Activated T-helper 1 cell treated with anti-CD3 and anti-CD28 coated beads, Interleukin-12 subunit alpha, Interleukin-12 subunit beta, Interleukin-2, Interleukin-4 antibody, amounts not matched to agents 30 ng/mL and 10 ng/mL and 1 ng/mL, durations not matched to agents 14 hours and 24 hours and 36 hours (primary cell): ENCODE measurements at regions not wholly inside any gene's neighbourhood (a gene's known extent, or its start where the extent isn't known, plus 50 kb on each side); places are given as distances from the start of the nearest gene placed in this dataset.

Experiments used
- DNase-seq: peaks from one replicate; pipeline ENCODE4 v3.0.0; 2021; ENCODE audit warnings: low spot score
- H3K27ac Mint-ChIP-seq: one replicate; pipeline ENCODE4 v1.8.0; 2021; ENCODE audit warnings: mild to moderate bottlenecking, mixed read lengths
- H3K27me3 Mint-ChIP-seq: one replicate; pipeline ENCODE4 v1.8.0; 2022; ENCODE audit warnings: mild to moderate bottlenecking, moderate library complexity, mixed read lengths; ENCODE audit not compliant: insufficient read depth
- H3K36me3 Mint-ChIP-seq: one replicate; pipeline ENCODE4 v1.8.0; 2021; ENCODE audit warnings: low read depth, mixed read lengths
- H3K4me1 Mint-ChIP-seq: one replicate; pipeline ENCODE4 v1.8.0; 2021; ENCODE audit warnings: low read depth, mixed read lengths
- H3K4me3 Mint-ChIP-seq: one replicate; pipeline ENCODE4 v1.8.0; 2021; ENCODE audit warnings: mild to moderate bottlenecking, moderate library complexity, mixed read lengths
- H3K9me3 Mint-ChIP-seq: one replicate; pipeline ENCODE4 v1.8.0; 2021; ENCODE audit warnings: mixed read lengths
- intact Hi-C: fragments of 100-400 bp; cut with micrococcal nuclease; formaldehyde crosslinking; loops from one replicate; pipeline ENCODE4 v1.15.1; 2024

- H3K9me3 Mint-ChIP-seq: no peaks in the 10 kb centered on the region
- no peaks in the 10 kb centered on the region for H3K27me3 Mint-ChIP-seq
- H3K36me3 Mint-ChIP-seq: no peaks in the 10 kb centered on the region
- no peak overlapping the region for H3K27ac Mint-ChIP-seq
- no peak for DNase-seq
- H3K4me1 Mint-ChIP-seq: peaks cover 3% of the 10 kb centered on the region
- intact Hi-C loops: no loop called here
- no peak overlapping the region for H3K4me3 Mint-ChIP-seq
Measured at GRCh38 chr10:124294811-124295770, 123.6 kb downstream of the OAT start.

DNA sequence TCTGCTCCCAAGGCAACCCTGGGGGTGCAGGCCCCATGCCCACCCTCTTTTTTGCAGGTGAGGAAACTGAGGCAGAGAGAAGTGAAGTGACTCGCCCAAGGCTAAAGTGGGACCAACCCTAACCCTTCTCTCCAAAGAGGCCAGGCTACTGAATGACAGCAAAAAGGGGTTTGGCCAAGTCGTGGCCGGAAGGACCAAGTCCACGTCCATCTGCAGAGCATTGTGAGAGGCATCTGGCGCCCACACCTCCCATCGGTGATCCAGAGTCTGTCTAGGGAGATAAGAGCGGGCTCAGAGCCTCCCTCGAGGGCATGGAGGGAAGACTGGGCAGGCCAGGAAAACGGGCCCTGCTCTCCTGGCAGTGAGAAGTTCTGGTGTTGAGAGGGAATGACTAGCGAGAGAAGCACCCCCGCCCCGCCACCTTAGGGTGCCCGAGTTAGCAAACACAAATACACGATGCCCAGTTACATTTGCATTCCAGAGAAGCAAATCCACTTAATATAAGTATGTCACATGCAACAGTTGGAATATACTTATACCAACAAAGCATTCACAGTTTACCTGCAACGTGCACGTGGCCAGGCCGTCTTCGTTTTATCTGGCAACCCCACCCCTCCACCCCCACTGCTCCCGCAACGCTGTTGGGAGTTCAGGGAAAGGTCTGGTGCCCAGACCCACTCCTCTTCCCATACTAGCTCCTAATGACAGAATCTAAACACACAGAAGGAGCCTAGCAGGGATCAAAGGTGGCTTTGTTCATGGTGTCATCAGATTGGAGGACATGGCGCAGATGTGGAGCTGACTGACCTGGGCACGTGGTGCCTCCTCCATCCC is 124.9 kb downstream of the OAT start:
- H3K27me3 Mint-ChIP-seq: no peaks in the 10 kb centered on the region
- intact Hi-C loops: no loop called here
- peaks cover 8% of the 10 kb centered on the region for H3K4me1 Mint-ChIP-seq
- no peak overlapping the region for H3K4me3 Mint-ChIP-seq
- H3K36me3 Mint-ChIP-seq: no peaks in the 10 kb centered on the region
- no peak for DNase-seq
- no peaks in the 10 kb centered on the region for H3K9me3 Mint-ChIP-seq
- H3K27ac Mint-ChIP-seq: no peak overlapping the region

DNA sequence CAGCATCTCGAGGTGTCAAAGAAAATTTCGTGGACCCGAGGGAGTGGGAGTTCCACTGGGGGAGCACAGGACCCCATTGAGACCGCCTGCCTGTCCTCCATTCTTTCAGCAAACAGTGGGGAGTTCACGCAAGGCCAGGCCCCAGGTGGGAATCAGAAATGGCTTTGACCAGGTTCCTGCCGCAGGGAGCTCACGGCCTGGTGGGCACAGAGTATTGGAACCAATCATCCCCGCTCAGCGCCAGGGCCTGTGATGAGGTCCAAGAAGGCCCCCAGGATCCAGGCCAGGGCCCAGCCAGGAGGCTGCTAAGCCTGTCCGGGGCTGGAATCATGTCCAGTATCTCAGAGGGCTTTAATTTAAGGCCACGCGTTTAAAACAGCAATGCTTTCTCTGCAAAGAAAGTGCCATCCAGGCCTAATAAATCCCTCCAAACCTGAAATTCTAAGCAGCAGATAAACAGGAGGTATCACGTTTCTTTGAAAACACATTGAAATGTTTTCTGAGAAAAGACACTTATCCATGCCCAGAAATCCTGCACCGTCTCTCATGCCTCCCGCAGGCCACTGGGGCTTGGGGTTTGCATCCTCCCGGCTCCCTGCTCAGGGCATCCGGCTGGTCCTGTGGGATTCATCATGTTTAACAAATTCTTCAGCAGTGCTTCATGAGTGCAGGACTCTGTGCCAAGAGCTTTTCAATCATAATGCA is 125.7 kb downstream of the OAT start:
- H3K36me3 Mint-ChIP-seq: no peaks in the 10 kb centered on the region
- intact Hi-C loops: no loop called here
- H3K4me1 Mint-ChIP-seq: peaks cover 8% of the 10 kb centered on the region
- DNase-seq: no peak
- H3K9me3 Mint-ChIP-seq: no peaks in the 10 kb centered on the region
- H3K27me3 Mint-ChIP-seq: no peaks in the 10 kb centered on the region
- no peak overlapping the region for H3K4me3 Mint-ChIP-seq
- H3K27ac Mint-ChIP-seq: no peak overlapping the region

DNA sequence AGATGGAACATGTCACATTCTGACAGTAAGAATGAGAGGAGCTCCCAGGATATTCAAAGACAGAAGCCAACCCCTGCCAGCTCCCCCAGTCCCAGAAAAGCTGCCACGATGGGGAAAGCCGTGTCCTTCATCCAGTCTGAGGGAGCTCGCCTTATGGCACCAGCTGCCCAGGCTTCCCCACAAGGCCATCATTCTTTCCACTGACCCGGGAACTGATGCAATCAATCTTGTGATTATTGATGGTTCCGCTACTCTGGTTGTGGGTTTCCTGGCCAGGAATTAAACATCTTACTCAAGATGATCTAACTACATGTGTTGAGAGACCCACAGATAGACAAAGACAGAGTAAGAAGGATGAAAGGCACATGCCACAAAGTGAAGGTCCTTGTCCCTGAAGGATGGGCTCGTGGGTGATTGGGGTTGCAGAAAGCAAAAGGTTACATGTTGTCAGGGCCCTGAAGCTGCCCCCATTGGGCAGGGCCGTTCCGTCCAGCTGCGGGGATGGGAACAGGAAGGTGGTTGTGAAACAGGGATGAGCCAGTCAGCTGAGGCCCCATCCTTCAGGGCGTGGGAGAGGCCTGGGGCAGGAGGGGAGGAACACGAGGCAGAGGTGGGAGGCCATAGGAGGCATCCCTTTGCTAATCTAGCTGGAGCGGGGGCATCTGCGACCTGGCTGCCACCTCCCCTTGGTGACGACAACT is 127.6 kb downstream of the OAT start:
- intact Hi-C loops: no loop called here
- no peak overlapping the region for H3K4me3 Mint-ChIP-seq
- DNase-seq: no peak

DNA sequence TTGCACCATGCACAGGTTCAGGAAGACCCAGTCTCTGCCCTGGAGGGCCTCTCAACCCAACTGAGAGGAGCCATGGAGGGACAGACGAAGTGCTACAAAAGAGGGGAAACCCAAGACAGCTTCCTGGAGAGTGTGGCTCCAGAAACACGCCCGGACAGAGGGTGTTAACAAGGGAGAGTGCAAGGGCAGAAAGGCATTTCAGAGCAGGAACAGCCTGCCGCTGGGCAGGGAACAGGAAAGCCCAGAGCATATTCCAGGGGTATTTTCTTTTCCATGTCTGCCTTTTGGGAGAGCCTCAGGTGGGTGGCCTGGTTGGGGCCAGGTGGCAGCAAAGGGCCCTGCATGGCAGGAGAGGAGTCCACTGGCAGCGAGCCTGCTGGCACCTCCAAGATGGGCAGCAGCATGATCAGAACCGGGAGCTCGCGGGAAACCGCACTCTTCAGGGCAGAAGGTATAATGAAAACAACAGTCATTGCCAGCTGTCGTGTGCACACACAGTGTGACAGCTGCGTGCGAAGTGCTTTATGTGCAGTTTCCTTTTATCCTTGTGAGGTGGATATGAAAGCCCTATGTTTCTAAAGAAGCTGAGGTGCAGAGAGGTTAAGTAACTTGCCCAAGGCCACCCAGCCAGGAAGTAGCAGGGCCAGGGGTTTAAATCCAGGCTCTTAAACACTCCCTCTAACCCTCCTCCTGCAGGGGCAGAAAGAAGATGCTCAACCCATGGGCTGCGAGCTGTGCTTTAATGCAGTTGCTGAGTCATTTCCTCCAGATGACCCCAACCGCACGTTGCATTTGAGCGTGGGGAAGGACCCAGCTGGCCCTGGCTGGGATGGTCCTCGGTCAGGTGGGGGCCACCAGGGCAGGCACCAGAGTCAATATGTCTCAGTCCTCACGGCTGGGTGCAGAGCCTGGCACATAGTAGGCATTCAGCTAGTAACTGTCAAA is 128.6 kb downstream of the OAT start:
- Mint-ChIP-seq H3K27ac (no peak overlapping the region), H3K27me3 (no peaks in the 10 kb centered on the region), H3K36me3 (no peaks in the 10 kb centered on the region), H3K4me1 (peaks cover 8% of the 10 kb centered on the region), H3K9me3 (no peaks in the 10 kb centered on the region), H3K4me3 (no peak overlapping the region)
- no peak for DNase-seq
- intact Hi-C loops: no loop called here

More for the DNA sequence above, 127.6 kb downstream of the OAT start:
- Mint-ChIP-seq H3K36me3 (no peaks in the 10 kb centered on the region), H3K27me3 (no peaks in the 10 kb centered on the region), H3K9me3 (no peaks in the 10 kb centered on the region), H3K4me1 (peaks cover 8% of the 10 kb centered on the region), H3K27ac (no peak overlapping the region)

DNA sequence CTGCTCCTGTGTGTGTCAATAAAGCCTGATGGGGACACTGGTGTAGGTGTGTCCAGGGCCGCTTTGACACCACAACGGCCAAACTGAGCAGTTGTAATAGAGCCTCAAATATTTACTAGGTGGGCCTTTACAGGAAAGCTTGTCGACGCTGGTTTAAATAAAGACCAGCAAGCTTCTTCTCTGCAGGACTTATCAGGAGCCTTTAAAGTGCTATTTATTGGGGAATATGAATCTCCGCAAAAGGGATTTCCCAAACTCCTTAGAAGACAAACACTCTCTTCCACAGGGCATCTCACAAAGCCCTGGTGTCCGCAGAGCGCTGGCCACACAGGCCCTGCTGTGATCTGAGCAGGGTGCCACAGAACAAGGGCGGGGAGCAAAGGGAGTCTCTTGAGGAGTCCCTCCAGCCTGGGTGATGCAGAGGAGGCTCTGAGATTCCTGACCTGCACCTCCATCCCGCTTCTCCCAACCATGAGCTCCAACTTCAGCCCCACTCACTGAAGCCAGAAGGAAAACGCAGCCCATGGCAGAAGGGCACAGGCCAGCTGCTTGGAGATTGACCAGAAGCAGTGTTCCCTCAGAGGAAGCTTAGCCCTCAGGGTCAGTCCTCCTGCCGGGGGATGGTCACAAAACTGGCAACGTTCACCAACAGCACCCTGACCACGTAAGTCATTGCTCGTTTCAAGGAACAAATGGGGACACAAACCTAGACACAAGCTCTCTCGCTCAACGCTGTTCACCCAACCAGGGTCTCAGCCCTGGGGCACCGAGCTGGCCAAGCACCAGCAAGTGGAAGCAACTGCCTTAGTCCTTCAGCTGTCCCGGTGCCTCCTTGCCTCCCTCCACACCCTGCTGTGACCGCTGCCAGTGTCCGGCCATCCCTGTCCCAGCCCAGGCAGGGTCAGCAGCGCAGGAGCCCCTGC is 129.5 kb downstream of the OAT start:
- no peaks in the 10 kb centered on the region for H3K36me3 Mint-ChIP-seq
- H3K4me3 Mint-ChIP-seq: no peak overlapping the region
- H3K9me3 Mint-ChIP-seq: no peaks in the 10 kb centered on the region
- intact Hi-C loops: no loop called here
- no peak for DNase-seq
- peaks cover 2% of the 10 kb centered on the region for H3K27me3 Mint-ChIP-seq
- peaks cover 8% of the 10 kb centered on the region for H3K4me1 Mint-ChIP-seq
- no peak overlapping the region for H3K27ac Mint-ChIP-seq

- no peak overlapping the region for H3K27ac Mint-ChIP-seq
- H3K27me3 Mint-ChIP-seq: peaks cover 3% of the 10 kb centered on the region
- intact Hi-C loops: no loop called here
- H3K36me3 Mint-ChIP-seq: no peaks in the 10 kb centered on the region
- no peaks in the 10 kb centered on the region for H3K9me3 Mint-ChIP-seq
- no peak for DNase-seq
- H3K4me1 Mint-ChIP-seq: peaks cover 8% of the 10 kb centered on the region
- no peak overlapping the region for H3K4me3 Mint-ChIP-seq
Measured at GRCh38 chr10:124288486-124288885, 130.2 kb downstream of the OAT start.

- H3K36me3 Mint-ChIP-seq: no peaks in the 10 kb centered on the region
Measured at GRCh38 chr10:124287791-124288190, 130.9 kb downstream of the OAT start.

GRCh38 chr10:124287071-124287685 is 131.5 kb downstream of the OAT start:
- Mint-ChIP-seq H3K36me3 (no peaks in the 10 kb centered on the region), H3K27ac (no peak overlapping the region), H3K4me3 (no peak overlapping the region), H3K27me3 (peaks cover 3% of the 10 kb centered on the region), H3K9me3 (no peaks in the 10 kb centered on the region), H3K4me1 (peaks cover 8% of the 10 kb centered on the region)
- DNase-seq: no peak
- intact Hi-C loops: no loop called here

More at GRCh38 chr10:124287791-124288190, 130.9 kb downstream of the OAT start:
- intact Hi-C loops: no loop called here
- no peaks in the 10 kb centered on the region for H3K9me3 Mint-ChIP-seq
- DNase-seq: no peak
- H3K27ac Mint-ChIP-seq: no peak overlapping the region
- H3K27me3 Mint-ChIP-seq: peaks cover 3% of the 10 kb centered on the region
- H3K4me1 Mint-ChIP-seq: peaks cover 8% of the 10 kb centered on the region
- no peak overlapping the region for H3K4me3 Mint-ChIP-seq

GRCh38 chr10:124286621-124287020 is 132.1 kb downstream of the OAT start:
- intact Hi-C loops: no loop called here
- Mint-ChIP-seq H3K9me3 (no peaks in the 10 kb centered on the region), H3K36me3 (no peaks in the 10 kb centered on the region), H3K27ac (no peak overlapping the region), H3K27me3 (peaks cover 3% of the 10 kb centered on the region), H3K4me1 (peaks cover 8% of the 10 kb centered on the region), H3K4me3 (no peak overlapping the region)
- DNase-seq: no peak
